ENCODE measurements at regions not wholly inside any gene's neighbourhood (a gene's known extent, or its start where the extent isn't known, plus 50 kb on each side); places are given as distances from the start of the nearest gene placed in this dataset.

DNA sequence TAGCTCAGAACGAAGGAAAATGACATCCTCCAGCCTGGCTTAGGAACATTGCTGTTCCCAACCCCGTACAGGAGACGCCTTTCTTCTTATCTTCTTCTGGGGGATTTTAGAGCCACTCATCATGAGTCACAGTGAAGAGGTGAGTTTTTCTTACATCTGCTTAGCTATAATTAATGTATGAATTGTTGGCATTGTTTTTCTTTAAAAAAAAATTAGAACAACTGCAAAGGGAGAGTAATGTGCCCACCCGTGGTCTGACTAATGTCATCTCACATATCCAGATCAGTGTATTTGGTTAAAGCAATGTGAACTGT, 310.6 kb upstream of the TSHZ3 start:
- Histone ChIP-seq H3K4me3 (ENCODE audit: low read length in 3 of 3) (no peak overlapping the region), H3K27me3 (ENCODE audit: control insufficient read depth, insufficient read depth, low read length) (no peaks in the 10 kb centered on the region), H3K36me3 (ENCODE audit: control insufficient read depth in 2 of 3, insufficient read depth in 3 of 3, low read length in 3 of 3) (no peaks in the 10 kb centered on the region), H3K27ac (ENCODE audit: low read depth in 2 of 2, low read length in 2 of 2) (no peak overlapping the region), H3K9me3 (ENCODE audit: control insufficient read depth in 2 of 3, insufficient read depth in 1 of 3, low read length in 3 of 3) (no peaks in the 10 kb centered on the region), H3K9ac (ENCODE audit: low read length in 3 of 3) (no peak overlapping the region), H3K4me1 (ENCODE audit: control insufficient read depth in 2 of 3, insufficient read depth in 2 of 3, low read depth in 1 of 3, low read length in 3 of 3) (no peaks in the 10 kb centered on the region)
- intact Hi-C loops (cut with DNase I), result no loop called here
- TF ChIP-seq CTCF (IDR thresholded peaks at IDR 0.05; ENCODE audit: borderline replicate concordance, extremely low read depth, insufficient read depth), result no peak
- no peak for FAIRE-seq
- no peak for DNase-seq

DNA sequence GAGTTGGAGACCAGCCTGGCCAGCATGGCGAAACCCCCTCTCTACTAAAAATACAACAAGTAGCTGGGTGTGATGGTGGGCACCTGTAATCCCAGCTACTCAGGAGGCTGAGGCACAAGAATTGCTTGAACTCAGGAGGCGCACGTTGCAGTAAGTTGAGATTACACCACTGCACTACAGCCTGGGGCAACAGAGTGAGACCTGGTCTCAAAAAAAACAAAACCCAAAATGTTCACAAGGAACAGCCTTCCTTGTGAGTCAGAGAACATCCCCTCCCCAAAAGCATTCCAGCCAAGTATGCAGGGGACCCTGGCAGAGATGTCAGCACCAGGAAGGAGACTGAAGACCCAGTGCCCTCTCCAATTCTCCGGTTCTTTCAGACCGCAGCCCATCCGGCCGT, 314.9 kb upstream of the TSHZ3 start:
- DNase-seq, result no peak
- TF ChIP-seq CTCF (IDR thresholded peaks at IDR 0.05; ENCODE audit: borderline replicate concordance, extremely low read depth, insufficient read depth), result no peak
- Histone ChIP-seq H3K4me3 (ENCODE audit: low read length in 3 of 3) (no peak overlapping the region), H3K27ac (ENCODE audit: low read depth in 2 of 2, low read length in 2 of 2) (no peak overlapping the region), H3K9me3 (ENCODE audit: control insufficient read depth in 2 of 3, insufficient read depth in 1 of 3, low read length in 3 of 3) (no peaks in the 10 kb centered on the region), H3K9ac (ENCODE audit: low read length in 3 of 3) (no peak overlapping the region), H3K4me1 (ENCODE audit: control insufficient read depth in 2 of 3, insufficient read depth in 2 of 3, low read depth in 1 of 3, low read length in 3 of 3) (no peaks in the 10 kb centered on the region), H3K27me3 (ENCODE audit: control insufficient read depth, insufficient read depth, low read length) (no peaks in the 10 kb centered on the region), H3K36me3 (ENCODE audit: control insufficient read depth in 2 of 3, insufficient read depth in 3 of 3, low read length in 3 of 3) (no peaks in the 10 kb centered on the region)
- FAIRE-seq, result no peak
- intact Hi-C loops (cut with DNase I), result no loop called here

- TF ChIP-seq CTCF (IDR thresholded peaks at IDR 0.05; ENCODE audit: borderline replicate concordance, extremely low read depth, insufficient read depth), result no peak
- H3K27me3 ChIP-seq (ENCODE audit: control insufficient read depth, insufficient read depth, low read length), result no peaks in the 10 kb centered on the region
- H3K4me1 ChIP-seq (ENCODE audit: control insufficient read depth in 2 of 3, insufficient read depth in 2 of 3, low read depth in 1 of 3, low read length in 3 of 3), result no peaks in the 10 kb centered on the region
- no peak overlapping the region for H3K4me3 ChIP-seq (ENCODE audit: low read length in 3 of 3)
- FAIRE-seq (no peak), DNase-seq (no peak)
- H3K9me3 ChIP-seq (ENCODE audit: control insufficient read depth in 2 of 3, insufficient read depth in 1 of 3, low read length in 3 of 3), result no peaks in the 10 kb centered on the region
- H3K27ac ChIP-seq (ENCODE audit: low read depth in 2 of 2, low read length in 2 of 2), result no peak overlapping the region
- H3K9ac ChIP-seq (ENCODE audit: low read length in 3 of 3), result no peak overlapping the region
- no peaks in the 10 kb centered on the region for H3K36me3 ChIP-seq (ENCODE audit: control insufficient read depth in 2 of 3, insufficient read depth in 3 of 3, low read length in 3 of 3)
- intact Hi-C loops (cut with DNase I), result no loop called here
These were observed 315.8 kb upstream of the TSHZ3 start for GRCh38 chr19:31664997-31665396.

DNA sequence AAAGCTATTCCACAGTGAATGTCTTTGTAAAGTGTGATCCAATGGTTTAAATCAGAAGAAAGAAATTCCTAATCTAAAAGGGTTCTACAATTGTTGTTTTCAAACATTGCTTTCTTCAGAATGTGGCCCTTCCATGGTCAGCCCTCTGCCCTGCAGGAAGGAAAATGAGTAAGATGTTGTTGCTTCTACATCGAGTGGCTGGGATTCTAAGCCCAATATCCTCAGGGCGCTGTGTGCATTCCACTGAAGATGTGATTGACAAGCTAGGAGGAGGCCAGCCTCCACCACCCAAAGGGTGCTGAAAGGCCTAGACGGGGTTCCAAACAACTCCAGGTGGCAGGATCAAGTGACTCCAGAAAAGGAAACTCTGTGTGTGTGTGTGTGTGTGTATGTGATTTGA, 316.9 kb upstream of the TSHZ3 start:
- Histone ChIP-seq H3K27me3 (ENCODE audit: control insufficient read depth, insufficient read depth, low read length) (no peaks in the 10 kb centered on the region), H3K36me3 (ENCODE audit: control insufficient read depth in 2 of 3, insufficient read depth in 3 of 3, low read length in 3 of 3) (no peaks in the 10 kb centered on the region), H3K27ac (ENCODE audit: low read depth in 2 of 2, low read length in 2 of 2) (no peak overlapping the region), H3K4me1 (ENCODE audit: control insufficient read depth in 2 of 3, insufficient read depth in 2 of 3, low read depth in 1 of 3, low read length in 3 of 3) (no peaks in the 10 kb centered on the region), H3K9ac (ENCODE audit: low read length in 3 of 3) (no peak overlapping the region), H3K9me3 (ENCODE audit: control insufficient read depth in 2 of 3, insufficient read depth in 1 of 3, low read length in 3 of 3) (no peaks in the 10 kb centered on the region), H3K4me3 (ENCODE audit: low read length in 3 of 3) (no peak overlapping the region)
- intact Hi-C loops (cut with DNase I), result no loop called here
- no peak for FAIRE-seq
- no peak for TF ChIP-seq CTCF (IDR thresholded peaks at IDR 0.05; ENCODE audit: borderline replicate concordance, extremely low read depth, insufficient read depth)
- no peak for DNase-seq

All from kidney (tissue), 13 donors.